ENCODE measurements at regions not wholly inside any gene's neighbourhood (a gene's known extent, or its start where the extent isn't known, plus 50 kb on each side); places are given as distances from the start of the nearest gene placed in this dataset.

DNA sequence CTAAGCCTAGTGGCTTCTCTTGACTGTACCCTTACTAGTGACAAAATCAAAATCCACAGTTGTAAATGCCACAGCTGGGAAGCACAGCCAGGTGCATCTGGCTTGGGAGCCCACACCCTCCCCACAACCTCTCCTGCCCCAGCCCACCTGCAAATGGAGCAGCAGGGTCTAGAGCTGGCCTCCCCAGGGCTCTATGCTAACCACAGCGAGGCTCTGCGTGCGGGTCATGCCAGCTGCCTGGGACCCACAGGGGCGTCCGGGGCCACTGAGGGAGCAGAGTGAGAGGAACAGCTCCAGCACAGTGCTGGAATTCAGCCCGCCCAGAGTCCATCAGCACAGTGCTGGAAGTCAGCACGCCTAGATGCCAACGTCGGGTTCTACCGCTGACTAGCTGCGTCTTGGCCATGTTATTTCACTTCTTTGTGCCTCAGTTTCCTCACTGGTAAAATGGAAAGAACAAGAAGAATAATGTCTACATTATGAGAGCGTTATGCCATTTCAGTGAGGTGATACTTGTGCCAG is 109.1 kb upstream of the ID2 start:
- no peak overlapping the region for H3K4me2 ChIP-seq (ENCODE audit: low read length)
- H4K20me1 ChIP-seq (ENCODE audit: insufficient read depth), result no peaks in the 10 kb centered on the region
- no peaks in the 10 kb centered on the region for H3K36me3 ChIP-seq (ENCODE audit: insufficient read depth, low read length)
- H3K27ac ChIP-seq (ENCODE audit: low read length), result no peak overlapping the region
- H3K9ac ChIP-seq (ENCODE audit: low read length), result no peak overlapping the region
- no peaks in the 10 kb centered on the region for H3K79me2 ChIP-seq (replicated peaks; ENCODE audit: insufficient read depth, low read length)
- H2AFZ ChIP-seq (ENCODE audit: low read depth, low read length), result no peak overlapping the region
- no peaks in the 10 kb centered on the region for H3K9me3 ChIP-seq (ENCODE audit: low read length)
- H3F3A ChIP-seq (ENCODE audit: insufficient read depth, low read length, poor library complexity, severe bottlenecking), result no peaks in the 10 kb centered on the region
- TF ChIP-seq, protein P1, sequence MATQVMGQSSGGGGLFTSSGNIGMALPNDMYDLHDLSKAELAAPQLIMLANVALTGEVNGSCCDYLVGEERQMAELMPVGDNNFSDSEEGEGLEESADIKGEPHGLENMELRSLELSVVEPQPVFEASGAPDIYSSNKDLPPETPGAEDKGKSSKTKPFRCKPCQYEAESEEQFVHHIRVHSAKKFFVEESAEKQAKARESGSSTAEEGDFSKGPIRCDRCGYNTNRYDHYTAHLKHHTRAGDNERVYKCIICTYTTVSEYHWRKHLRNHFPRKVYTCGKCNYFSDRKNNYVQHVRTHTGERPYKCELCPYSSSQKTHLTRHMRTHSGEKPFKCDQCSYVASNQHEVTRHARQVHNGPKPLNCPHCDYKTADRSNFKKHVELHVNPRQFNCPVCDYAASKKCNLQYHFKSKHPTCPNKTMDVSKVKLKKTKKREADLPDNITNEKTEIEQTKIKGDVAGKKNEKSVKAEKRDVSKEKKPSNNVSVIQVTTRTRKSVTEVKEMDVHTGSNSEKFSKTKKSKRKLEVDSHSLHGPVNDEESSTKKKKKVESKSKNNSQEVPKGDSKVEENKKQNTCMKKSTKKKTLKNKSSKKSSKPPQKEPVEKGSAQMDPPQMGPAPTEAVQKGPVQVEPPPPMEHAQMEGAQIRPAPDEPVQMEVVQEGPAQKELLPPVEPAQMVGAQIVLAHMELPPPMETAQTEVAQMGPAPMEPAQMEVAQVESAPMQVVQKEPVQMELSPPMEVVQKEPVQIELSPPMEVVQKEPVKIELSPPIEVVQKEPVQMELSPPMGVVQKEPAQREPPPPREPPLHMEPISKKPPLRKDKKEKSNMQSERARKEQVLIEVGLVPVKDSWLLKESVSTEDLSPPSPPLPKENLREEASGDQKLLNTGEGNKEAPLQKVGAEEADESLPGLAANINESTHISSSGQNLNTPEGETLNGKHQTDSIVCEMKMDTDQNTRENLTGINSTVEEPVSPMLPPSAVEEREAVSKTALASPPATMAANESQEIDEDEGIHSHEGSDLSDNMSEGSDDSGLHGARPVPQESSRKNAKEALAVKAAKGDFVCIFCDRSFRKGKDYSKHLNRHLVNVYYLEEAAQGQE (IDR thresholded peaks at IDR 0.05; ENCODE audit: borderline replicate concordance), result no peak
- TF ChIP-seq EP300 (conservative IDR thresholded peaks at IDR 0.05; ENCODE audit: poor library complexity, severe bottlenecking), result no peak
- no peak for TF ChIP-seq TAF1 (IDR thresholded peaks at IDR 0.05; ENCODE audit: low read depth)
- TF ChIP-seq RAD21 (conservative IDR thresholded peaks at IDR 0.05), result no peak
- TF ChIP-seq, protein P2, sequence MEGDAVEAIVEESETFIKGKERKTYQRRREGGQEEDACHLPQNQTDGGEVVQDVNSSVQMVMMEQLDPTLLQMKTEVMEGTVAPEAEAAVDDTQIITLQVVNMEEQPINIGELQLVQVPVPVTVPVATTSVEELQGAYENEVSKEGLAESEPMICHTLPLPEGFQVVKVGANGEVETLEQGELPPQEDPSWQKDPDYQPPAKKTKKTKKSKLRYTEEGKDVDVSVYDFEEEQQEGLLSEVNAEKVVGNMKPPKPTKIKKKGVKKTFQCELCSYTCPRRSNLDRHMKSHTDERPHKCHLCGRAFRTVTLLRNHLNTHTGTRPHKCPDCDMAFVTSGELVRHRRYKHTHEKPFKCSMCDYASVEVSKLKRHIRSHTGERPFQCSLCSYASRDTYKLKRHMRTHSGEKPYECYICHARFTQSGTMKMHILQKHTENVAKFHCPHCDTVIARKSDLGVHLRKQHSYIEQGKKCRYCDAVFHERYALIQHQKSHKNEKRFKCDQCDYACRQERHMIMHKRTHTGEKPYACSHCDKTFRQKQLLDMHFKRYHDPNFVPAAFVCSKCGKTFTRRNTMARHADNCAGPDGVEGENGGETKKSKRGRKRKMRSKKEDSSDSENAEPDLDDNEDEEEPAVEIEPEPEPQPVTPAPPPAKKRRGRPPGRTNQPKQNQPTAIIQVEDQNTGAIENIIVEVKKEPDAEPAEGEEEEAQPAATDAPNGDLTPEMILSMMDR (IDR thresholded peaks at IDR 0.05; ENCODE audit: poor library complexity, severe bottlenecking), result no peak
- TF ChIP-seq SMC3 (conservative IDR thresholded peaks at IDR 0.05; ENCODE audit: poor library complexity), result no peak
- no peak for TF ChIP-seq MXI1 (conservative IDR thresholded peaks at IDR 0.05; ENCODE audit: poor library complexity, severe bottlenecking)
- TF ChIP-seq EZH2 (IDR thresholded peaks at IDR 0.05; ENCODE audit: borderline replicate concordance, insufficient read depth, low read length, poor library complexity, severe bottlenecking), result no peak
- no peaks in the 10 kb centered on the region for H3K9me2 ChIP-seq (ENCODE audit: insufficient read depth, low read length)
- H3K4me3 ChIP-seq (ENCODE audit: low read length), result no peak overlapping the region
- H3K27me3 ChIP-seq (ENCODE audit: insufficient read depth, low read depth, low read length), result no peaks in the 10 kb centered on the region

DNA sequence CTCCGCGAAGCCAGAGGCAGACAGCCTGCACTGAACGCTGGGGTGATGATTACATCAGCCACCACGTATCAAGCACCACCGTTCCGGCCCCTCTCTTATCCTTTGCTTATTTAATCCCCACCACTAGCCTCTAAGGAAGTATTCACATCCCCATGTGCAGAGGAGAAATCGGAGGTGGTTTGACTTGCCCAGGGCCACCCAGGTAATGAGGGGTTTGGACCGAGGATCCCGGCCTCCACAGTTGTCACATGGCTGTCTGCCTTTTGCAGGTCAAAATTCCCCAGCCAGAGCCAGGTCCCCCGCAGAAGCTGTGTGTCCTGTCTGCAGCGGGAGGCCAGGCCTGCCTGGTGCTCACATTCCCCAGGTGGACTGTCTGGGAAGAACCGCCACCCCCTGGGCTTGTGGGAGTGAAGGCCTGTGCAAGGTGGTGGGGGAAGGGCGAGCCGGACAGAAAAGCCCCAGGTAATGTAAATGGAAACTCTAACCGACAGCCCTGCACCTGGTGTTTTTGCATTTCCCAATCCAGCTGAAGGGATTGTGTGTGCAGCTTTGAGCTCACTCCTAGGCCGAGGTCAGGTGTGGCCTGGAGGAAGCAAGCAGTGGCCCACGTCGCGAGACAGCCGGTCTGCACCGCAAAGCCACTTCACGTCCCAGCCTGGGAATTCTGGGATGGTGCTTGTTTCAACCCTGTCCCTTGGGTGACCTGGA is 108.5 kb upstream of the ID2 start:
- no peak overlapping the region for H3K4me2 ChIP-seq (ENCODE audit: low read length)
- H3K9me3 ChIP-seq (ENCODE audit: low read length), result no peaks in the 10 kb centered on the region
- no peak overlapping the region for H3K4me3 ChIP-seq (ENCODE audit: low read length)

More for the DNA sequence above, 108.5 kb upstream of the ID2 start:
- Histone ChIP-seq H3K79me2 (replicated peaks; ENCODE audit: insufficient read depth, low read length) (no peaks in the 10 kb centered on the region), H4K20me1 (ENCODE audit: insufficient read depth) (no peaks in the 10 kb centered on the region), H3F3A (ENCODE audit: insufficient read depth, low read length, poor library complexity, severe bottlenecking) (no peaks in the 10 kb centered on the region), H3K9me2 (ENCODE audit: insufficient read depth, low read length) (no peaks in the 10 kb centered on the region), H3K9ac (ENCODE audit: low read length) (no peak overlapping the region), H3K27ac (ENCODE audit: low read length) (no peak overlapping the region), H3K27me3 (ENCODE audit: insufficient read depth, low read depth, low read length) (no peaks in the 10 kb centered on the region), H2AFZ (ENCODE audit: low read depth, low read length) (no peak overlapping the region), H3K36me3 (ENCODE audit: insufficient read depth, low read length) (no peaks in the 10 kb centered on the region)
- TF ChIP-seq MXI1 (conservative IDR thresholded peaks at IDR 0.05; ENCODE audit: poor library complexity, severe bottlenecking) (no peak), TAF1 (IDR thresholded peaks at IDR 0.05; ENCODE audit: low read depth) (no peak), RAD21 (conservative IDR thresholded peaks at IDR 0.05) (no peak), EZH2 (IDR thresholded peaks at IDR 0.05; ENCODE audit: borderline replicate concordance, insufficient read depth, low read length, poor library complexity, severe bottlenecking) (no peak), POLR2AphosphoS5 (IDR thresholded peaks at IDR 0.05) (no peak), EP300 (conservative IDR thresholded peaks at IDR 0.05; ENCODE audit: poor library complexity, severe bottlenecking) (no peak), SMC3 (conservative IDR thresholded peaks at IDR 0.05; ENCODE audit: poor library complexity) (no peak)
- TF ChIP-seq, protein P2 (IDR thresholded peaks at IDR 0.05; ENCODE audit: poor library complexity, severe bottlenecking), result no peak
- TF ChIP-seq, protein P1 (IDR thresholded peaks at IDR 0.05; ENCODE audit: borderline replicate concordance), result no peak

Data from neural cell (in vitro differentiated cells).